Prostate gland (tissue), 2 donors: ENCODE measurements at regions not wholly inside any gene's neighbourhood (a gene's known extent, or its start where the extent isn't known, plus 50 kb on each side); places are given as distances from the start of the nearest gene placed in this dataset.

Experiments used
- DNase-seq: peaks from one replicate; pipeline ENCODE4 v3.0.0-alpha.2; 2019; ENCODE audit warnings: low spot score
- H3K27ac ChIP-seq, 2 donors: fragments of 200-600 bp; sonication (generic); 2 replicates each; pipeline ENCODE4 v1.5.1; 2017 to 2019
- H3K27me3 ChIP-seq: fragments of 200-600 bp; sonication (generic); replicated peaks from 2 replicates; pipeline ENCODE4 v1.5.1; 2019; ENCODE audit not compliant: insufficient read depth
- H3K36me3 ChIP-seq, 2 donors: fragments of 200-600 bp; sonication (generic); 1 replicate in 1 of 2; 2 replicates in 1 of 2; pipeline versions ENCODE4 v1.5.1 to v1.8.1; 2017 to 2019
- H3K4me1 ChIP-seq: fragments of 200-600 bp; sonication (generic); replicated peaks from 2 replicates; pipeline ENCODE4 v1.5.1; 2019
- H3K4me3 ChIP-seq, 2 donors: fragments of 200-600 bp; sonication (generic); 2 replicates each; pipeline ENCODE4 v1.5.1; 2017 to 2019
- H3K9me3 ChIP-seq: fragments of 200-600 bp; sonication (generic); 2 replicates; pipeline ENCODE4 v1.5.1; 2017
- POLR2A ChIP-seq: fragments of 450-650 bp; IDR thresholded peaks from one replicate; pipeline ENCODE4 v1.6.1; 2016; ENCODE audit warnings: antibody characterized with exemption, mild to moderate bottlenecking
- POLR2AphosphoS5 ChIP-seq: sonication (generic); formaldehyde crosslinking; IDR thresholded peaks from one replicate; pipeline ENCODE4 v1.6.1; 2017; ENCODE audit warnings: antibody characterized with exemption
- WGBS: methylation state at CpG from one replicate; pipeline ENCODE4 v1.1.5; 2018; 5-methylcytosine and 5-hydroxymethylcytosine counted together
- intact Hi-C: fragments of 100-400 bp; cut with DNase I; formaldehyde crosslinking; loops from one replicate; pipeline ENCODE4 v1.14.2; 2022
- TF ChIP-seq, protein P1 (sequence below), 4 experiments: fragments of 200-600 bp in 2 of 4; fragments of 450-650 bp in 2 of 4; sonication (generic) in 2 of 4; IDR thresholded peaks; 1 replicate in 3 of 4; 2 replicates in 1 of 4; pipeline ENCODE4 v1.5.1; 2016 to 2019; ENCODE audit warnings: antibody characterized with exemption in 4 of 4, mild to moderate bottlenecking in 2 of 4, moderate library complexity in 2 of 4

DNA sequence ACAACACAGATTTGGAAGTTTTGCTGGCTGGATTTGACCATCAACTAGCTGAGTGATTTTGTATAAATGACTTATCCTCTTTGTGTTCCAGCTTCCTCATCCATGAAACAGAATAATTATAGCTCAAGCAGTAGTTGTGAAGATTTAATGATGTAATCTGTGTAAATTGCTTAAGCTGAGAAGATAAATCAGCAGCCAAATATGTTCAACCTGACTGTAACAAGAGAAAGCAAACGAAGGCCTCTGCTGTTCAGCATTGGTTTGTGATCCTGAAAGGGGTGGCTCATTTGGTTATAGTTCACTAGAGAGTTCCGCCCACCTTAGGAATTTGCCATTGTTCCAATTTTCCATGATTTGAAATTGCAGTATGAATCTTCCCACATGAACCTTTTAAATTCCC is 75.7 kb upstream of the CCDC112 start:
- TF ChIP-seq POLR2A (no peak), POLR2AphosphoS5 (no peak)
- TF ChIP-seq, protein P1, sequence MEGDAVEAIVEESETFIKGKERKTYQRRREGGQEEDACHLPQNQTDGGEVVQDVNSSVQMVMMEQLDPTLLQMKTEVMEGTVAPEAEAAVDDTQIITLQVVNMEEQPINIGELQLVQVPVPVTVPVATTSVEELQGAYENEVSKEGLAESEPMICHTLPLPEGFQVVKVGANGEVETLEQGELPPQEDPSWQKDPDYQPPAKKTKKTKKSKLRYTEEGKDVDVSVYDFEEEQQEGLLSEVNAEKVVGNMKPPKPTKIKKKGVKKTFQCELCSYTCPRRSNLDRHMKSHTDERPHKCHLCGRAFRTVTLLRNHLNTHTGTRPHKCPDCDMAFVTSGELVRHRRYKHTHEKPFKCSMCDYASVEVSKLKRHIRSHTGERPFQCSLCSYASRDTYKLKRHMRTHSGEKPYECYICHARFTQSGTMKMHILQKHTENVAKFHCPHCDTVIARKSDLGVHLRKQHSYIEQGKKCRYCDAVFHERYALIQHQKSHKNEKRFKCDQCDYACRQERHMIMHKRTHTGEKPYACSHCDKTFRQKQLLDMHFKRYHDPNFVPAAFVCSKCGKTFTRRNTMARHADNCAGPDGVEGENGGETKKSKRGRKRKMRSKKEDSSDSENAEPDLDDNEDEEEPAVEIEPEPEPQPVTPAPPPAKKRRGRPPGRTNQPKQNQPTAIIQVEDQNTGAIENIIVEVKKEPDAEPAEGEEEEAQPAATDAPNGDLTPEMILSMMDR (IDR thresholded peaks at IDR 0.05) = no peak
- no peaks in the 10 kb centered on the region for H3K36me3 ChIP-seq
- H3K9me3 ChIP-seq = no peaks in the 10 kb centered on the region
- 57% methylated on average over 2 of the region's 2 CpGs for WGBS
- no peaks in the 10 kb centered on the region for H3K27me3 ChIP-seq
- no peaks in the 10 kb centered on the region for H3K4me1 ChIP-seq
- DNase-seq = no peak
- no peak overlapping the region for H3K4me3 ChIP-seq
- intact Hi-C loops = no loop called here
- no peak overlapping the region for H3K27ac ChIP-seq

DNA sequence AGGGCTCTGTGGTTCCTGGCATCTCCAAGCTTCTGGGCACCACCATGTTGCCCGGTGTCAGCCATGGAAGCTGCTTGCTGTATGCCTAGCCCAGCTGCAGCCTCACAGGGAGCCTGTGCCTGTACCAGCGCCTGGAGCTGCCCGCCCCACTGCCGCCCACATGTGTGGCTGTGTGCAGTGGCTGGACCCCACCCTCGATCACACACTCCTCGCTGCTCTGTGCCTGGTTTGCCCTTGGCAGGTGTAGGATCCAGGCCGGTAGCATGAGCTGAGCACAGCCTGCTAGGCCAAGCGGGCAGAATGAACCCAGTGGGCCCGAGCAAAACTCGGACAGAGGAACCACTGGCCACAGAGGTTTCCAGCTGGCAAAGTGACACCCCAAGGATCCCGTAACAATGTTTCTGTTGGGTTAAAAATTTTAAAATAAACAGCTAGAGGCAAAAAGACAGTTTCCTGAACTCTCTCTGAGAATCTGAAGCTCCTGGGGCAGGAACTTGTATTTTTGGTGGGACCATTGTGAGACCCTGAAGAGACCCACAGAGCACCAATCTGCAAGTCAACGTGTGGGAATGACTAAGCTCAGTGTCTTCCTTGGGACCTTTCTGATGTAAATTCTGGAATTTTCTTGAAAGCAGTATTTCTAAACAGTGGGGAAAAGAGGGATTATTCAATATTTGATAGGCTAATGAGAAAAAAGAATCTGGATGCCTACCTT is 73.1 kb upstream of the CCDC112 start:
- Histone ChIP-seq H3K4me1 (no peaks in the 10 kb centered on the region), H3K36me3 (no peaks in the 10 kb centered on the region), H3K9me3 (no peaks in the 10 kb centered on the region), H3K27me3 (no peaks in the 10 kb centered on the region), H3K4me3 (no peak overlapping the region), H3K27ac (no peak overlapping the region)
- no peak for DNase-seq
- 93% methylated on average over 12 of the region's 12 CpGs for WGBS
- intact Hi-C loops = no loop called here
- TF ChIP-seq POLR2AphosphoS5 (no peak), POLR2A (no peak)
- TF ChIP-seq, protein P1 (IDR thresholded peaks at IDR 0.05) = no peak

DNA sequence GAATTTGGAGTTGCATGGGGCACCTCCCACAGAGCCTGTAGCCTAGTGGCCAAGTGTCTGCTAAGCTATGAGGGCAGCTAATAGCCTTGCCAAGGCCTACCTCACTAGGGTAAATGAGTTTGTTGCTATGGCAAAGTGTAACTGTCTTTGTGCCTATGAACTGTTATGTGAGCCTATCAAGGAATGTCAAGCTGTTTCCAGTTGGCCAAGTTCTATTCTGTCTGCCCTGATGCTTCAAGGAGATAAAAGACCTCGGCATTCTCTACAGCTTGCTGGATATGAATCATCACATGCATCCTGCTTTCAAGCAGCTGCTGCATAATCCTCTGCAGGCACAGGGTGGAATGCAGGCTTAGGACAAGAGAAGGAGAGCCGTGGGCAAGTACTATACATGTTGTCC is 69.8 kb upstream of the CCDC112 start:
- TF ChIP-seq POLR2AphosphoS5 (no peak), POLR2A (no peak)
- TF ChIP-seq, protein P1 (IDR thresholded peaks at IDR 0.05) = no peak
- Histone ChIP-seq H3K27ac (no peak overlapping the region), H3K4me1 (no peaks in the 10 kb centered on the region), H3K4me3 (no peak overlapping the region), H3K36me3 (no peaks in the 10 kb centered on the region), H3K27me3 (no peaks in the 10 kb centered on the region), H3K9me3 (no peaks in the 10 kb centered on the region)
- intact Hi-C loops = no loop called here
- WGBS = 48% methylated on average over 2 of the region's 2 CpGs
- no peak for DNase-seq

DNA sequence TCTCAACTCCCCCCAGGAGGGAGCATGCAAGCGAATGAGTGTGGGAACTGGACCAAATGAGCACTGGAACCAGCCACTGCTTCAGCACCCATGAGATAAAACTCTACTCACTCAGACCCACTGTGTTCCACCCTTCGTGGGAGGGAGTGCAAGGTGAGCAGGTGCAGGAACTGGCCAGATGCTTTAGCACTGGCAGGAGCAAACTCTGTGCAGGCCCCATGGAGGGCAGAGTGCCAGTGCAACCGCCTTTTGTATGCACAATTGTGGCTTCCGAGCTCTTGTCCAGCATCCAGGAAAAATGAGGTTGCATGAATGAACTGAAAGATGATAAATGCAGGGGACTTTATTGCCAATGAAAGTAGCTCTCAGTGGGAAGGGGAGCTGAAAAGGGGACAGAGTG is 67.4 kb upstream of the CCDC112 start:
- 83% methylated on average over 3 of the region's 4 CpGs for WGBS
- no peak overlapping the region for H3K4me3 ChIP-seq
- TF ChIP-seq, protein P1 (IDR thresholded peaks at IDR 0.05) = no peak
- TF ChIP-seq POLR2A = no peak
- H3K27me3 ChIP-seq = no peaks in the 10 kb centered on the region
- no peak for DNase-seq
- no peaks in the 10 kb centered on the region for H3K36me3 ChIP-seq
- no peaks in the 10 kb centered on the region for H3K4me1 ChIP-seq
- H3K9me3 ChIP-seq = no peaks in the 10 kb centered on the region
- intact Hi-C loops = no loop called here
- no peak overlapping the region for H3K27ac ChIP-seq

DNA sequence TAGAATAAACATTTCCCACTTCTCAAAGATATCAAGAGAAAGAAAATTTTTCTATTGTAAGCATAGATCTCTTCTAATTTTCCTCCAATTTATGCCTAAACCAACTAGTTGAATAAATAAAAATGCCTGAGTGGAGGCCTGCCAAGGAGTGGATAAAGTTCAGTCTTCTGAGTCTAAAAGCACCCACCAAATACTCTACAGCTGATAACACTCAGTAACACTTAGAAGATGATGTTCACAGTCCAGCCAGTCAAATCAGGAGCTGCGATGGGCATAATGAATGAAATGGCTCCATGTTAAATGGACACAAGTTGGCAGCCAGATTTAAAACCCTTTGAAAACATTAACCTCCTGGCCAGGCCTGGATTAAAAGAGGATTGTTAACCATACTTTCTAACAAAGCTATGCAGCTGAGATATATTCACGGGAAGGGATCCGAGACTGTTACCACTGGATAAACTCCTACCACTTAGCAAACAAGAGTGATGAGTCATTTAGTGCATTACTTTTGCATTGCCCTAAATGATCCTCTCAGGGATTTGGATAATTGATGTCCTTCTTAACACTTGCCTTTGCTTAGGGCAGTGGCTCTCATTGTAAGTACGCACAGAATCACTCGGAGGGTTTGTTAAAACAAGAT is 63.7 kb upstream of the CCDC112 start:
- 71% methylated on average over 5 of the region's 5 CpGs for WGBS
- no peak for DNase-seq
- H3K9me3 ChIP-seq = no peaks in the 10 kb centered on the region
- no peak overlapping the region for H3K27ac ChIP-seq
- H3K36me3 ChIP-seq = no peaks in the 10 kb centered on the region
- H3K4me1 ChIP-seq = no peaks in the 10 kb centered on the region
- TF ChIP-seq, protein P1 (IDR thresholded peaks at IDR 0.05) = no peak
- TF ChIP-seq POLR2A = no peak
- no peak for TF ChIP-seq POLR2AphosphoS5
- H3K4me3 ChIP-seq = no peak overlapping the region
- intact Hi-C loops = no loop called here
- no peaks in the 10 kb centered on the region for H3K27me3 ChIP-seq
